OCI-LY7 (cell line): ENCODE measurements at regions not wholly inside any gene's neighbourhood (a gene's known extent, or its start where the extent isn't known, plus 50 kb on each side); places are given as distances from the start of the nearest gene placed in this dataset.

Experiments
- CTCF ChIP-seq: fragments of 200-600 bp; sonication (generic); conservative IDR thresholded peaks from 2 replicates; pipeline ENCODE4 v1.5.1; 2014; ENCODE audit warnings: mild to moderate bottlenecking, antibody characterized with exemption, low read length, moderate library complexity, mixed read lengths
- EZH2phosphoT487 ChIP-seq: fragments of 200-600 bp; sonication (generic); IDR thresholded peaks from 2 replicates; pipeline ENCODE4 v1.6.1; 2018; ENCODE audit warnings: low read depth, borderline replicate concordance, mild to moderate bottlenecking, mixed run types, antibody characterized with exemption, low read length, moderate library complexity, mixed read lengths

- TF ChIP-seq CTCF = no peak
- TF ChIP-seq EZH2phosphoT487 = no peak
These were observed 841.2 kb upstream of the AUTS2 start for GRCh38 chr7:68756986-68757495.
